Dermis microvascular lymphatic vessel endothelial cell (primary cell): ENCODE measurements at regions not wholly inside any gene's neighbourhood (a gene's known extent, or its start where the extent isn't known, plus 50 kb on each side); places are given as distances from the start of the nearest gene placed in this dataset.
"Not testable (repeated sequence)": the region's sequence is repeated elsewhere in the genome, so short reads cannot be mapped to it uniquely, and the experiment has no call there.

Source experiments
- DNase-seq, 2 donors: peaks; one replicate each; pipeline versions ENCODE4 v3.0.0 to v3.0.0-alpha.2; 2010; ENCODE audit warnings: low read depth in 2 of 2

- DNase-seq, result no peak
Observed at GRCh38 chr3:101995371-101996046, 146.2 kb downstream of the NFKBIZ start.

GRCh38 chr3:101996832-101997231, 147.5 kb downstream of the NFKBIZ start:
- DNase-seq, result no peak

GRCh38 chr3:101998256-101998926, 149.1 kb downstream of the NFKBIZ start:
- peak in 1 of 2 donors; percentile 39 for DNase-seq

- peak in 1 of 2 donors; percentile 32 for DNase-seq
Observed at GRCh38 chr3:101999177-101999779, 150.0 kb downstream of the NFKBIZ start.

GRCh38 chr3:102000620-102001209, 151.4 kb downstream of the NFKBIZ start:
- no peak for DNase-seq

- DNase-seq, result no peak
Observed at GRCh38 chr3:102002056-102002455, 152.7 kb downstream of the NFKBIZ start.

- peak in 1 of 2 donors; percentile 7 for DNase-seq
Observed at GRCh38 chr3:102004561-102004960, 155.2 kb downstream of the NFKBIZ start.

- DNase-seq, result no peak
Observed at GRCh38 chr3:102005551-102005950, 156.2 kb downstream of the NFKBIZ start.

- peak in 1 of 2 donors; percentile 86 for DNase-seq
Observed at GRCh38 chr3:102006812-102007485, 157.6 kb downstream of the NFKBIZ start.

GRCh38 chr3:102008436-102008835, 159.1 kb downstream of the NFKBIZ start:
- not testable (repeated sequence) for DNase-seq

- DNase-seq, result no peak
Observed at GRCh38 chr3:102016417-102016816, 167.1 kb downstream of the NFKBIZ start.

GRCh38 chr3:102017784-102018183, 168.5 kb downstream of the NFKBIZ start:
- no peak for DNase-seq

GRCh38 chr3:102018551-102018950, 169.2 kb downstream of the NFKBIZ start:
- peak; percentile 89 for DNase-seq

GRCh38 chr3:102020735-102021134, 171.4 kb downstream of the NFKBIZ start:
- DNase-seq, result no peak

- DNase-seq, result no peak
Observed at GRCh38 chr3:102024270-102024904, 175.1 kb downstream of the NFKBIZ start.

GRCh38 chr3:102025606-102026270, 176.4 kb downstream of the NFKBIZ start:
- no peak for DNase-seq

- no peak for DNase-seq
Observed at GRCh38 chr3:102026656-102027055, 177.3 kb downstream of the NFKBIZ start.

- no peak for DNase-seq
Observed at GRCh38 chr3:102030661-102031060, 181.3 kb downstream of the NFKBIZ start.

- DNase-seq, result no peak
Observed at GRCh38 chr3:102031834-102032233, 182.5 kb downstream of the NFKBIZ start.

- peak; percentile 48 to 52 for DNase-seq
Observed at GRCh38 chr3:102032491-102033383, 183.4 kb downstream of the NFKBIZ start.
